NCI-H460 (cell line): ENCODE measurements at regions not wholly inside any gene's neighbourhood (a gene's known extent, or its start where the extent isn't known, plus 50 kb on each side); places are given as distances from the start of the nearest gene placed in this dataset.

Experiments
- DNase-seq: peaks from one replicate; pipeline ENCODE4 v3.0.0-alpha.2; 2016; ENCODE audit warnings: low read depth; ENCODE audit errors: extremely low read depth

DNA sequence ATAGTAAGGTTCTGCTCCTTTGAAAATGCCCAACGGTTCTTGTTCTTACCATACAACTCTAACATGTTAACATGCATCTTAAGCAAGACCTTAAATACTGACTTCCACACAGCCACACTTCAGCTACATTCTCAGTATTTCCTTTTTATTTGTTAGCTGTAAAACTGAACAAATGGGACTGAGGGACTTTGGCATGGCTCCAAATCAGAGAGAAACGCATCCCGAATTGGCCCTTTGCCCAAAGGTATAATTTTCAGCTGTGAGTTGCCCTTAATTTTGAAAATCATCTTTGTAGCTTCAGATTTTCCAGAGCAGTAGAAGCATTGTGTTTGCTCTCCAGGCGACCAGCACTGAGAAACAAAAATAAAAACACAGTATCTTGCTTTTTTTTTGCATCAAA is 56.4 kb downstream of the NEUROD6 start:
- DNase-seq, result no peak

- no peak for DNase-seq
Observed at GRCh38 chr7:31271641-31272405, 68.7 kb downstream of the NEUROD6 start.

DNA sequence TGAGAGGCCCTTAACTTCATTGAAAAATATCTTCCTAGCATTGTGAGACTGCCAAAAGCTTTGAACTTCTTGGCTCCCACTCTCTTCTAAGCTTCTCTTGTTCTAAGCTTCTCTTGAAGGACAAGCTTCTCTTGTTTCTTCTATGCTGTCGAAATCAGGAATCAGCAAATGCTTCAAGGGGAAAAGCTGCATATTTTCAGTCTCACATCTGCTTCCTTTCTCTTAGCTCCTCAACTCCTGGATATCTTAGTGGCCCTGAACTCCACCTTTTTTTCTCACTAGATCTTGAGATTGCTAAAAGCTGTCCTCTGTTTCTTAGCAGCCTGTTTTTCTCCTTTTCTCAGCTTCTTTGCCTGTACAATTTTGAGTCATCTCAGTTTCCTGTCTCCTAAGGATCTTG is 73.0 kb downstream of the NEUROD6 start:
- DNase-seq, result no peak

GRCh38 chr7:31263338-31263737 is 77.2 kb downstream of the NEUROD6 start:
- DNase-seq, result no peak

DNA sequence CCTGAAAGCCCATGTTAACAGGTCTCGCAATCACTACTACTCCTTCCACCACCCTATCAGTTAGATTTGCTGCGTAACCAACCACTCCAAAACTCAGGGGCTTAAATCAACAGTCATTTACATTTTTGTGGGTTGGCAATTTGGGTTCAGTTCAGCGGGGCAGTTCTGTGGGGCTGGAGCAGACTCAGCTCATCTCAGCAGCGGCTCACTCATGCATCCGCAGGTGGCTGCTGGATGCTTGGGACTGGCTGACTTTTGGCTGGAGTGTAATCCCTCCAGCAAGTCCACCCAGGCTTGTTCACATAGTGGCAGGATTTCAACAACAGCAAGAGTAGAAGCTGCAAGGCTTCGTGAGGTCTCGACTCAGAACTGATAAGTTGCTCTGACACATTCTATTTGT is 79.2 kb downstream of the NEUROD6 start:
- DNase-seq, result no peak

GRCh38 chr7:31260851-31261250 is 79.7 kb downstream of the NEUROD6 start:
- DNase-seq, result no peak

GRCh38 chr7:31258391-31258790 is 82.1 kb downstream of the NEUROD6 start:
- no peak for DNase-seq

- DNase-seq, result no peak
Observed at GRCh38 chr7:31256506-31256905, 84.0 kb downstream of the NEUROD6 start.

GRCh38 chr7:31254926-31255325 is 85.6 kb downstream of the NEUROD6 start:
- DNase-seq, result no peak

DNA sequence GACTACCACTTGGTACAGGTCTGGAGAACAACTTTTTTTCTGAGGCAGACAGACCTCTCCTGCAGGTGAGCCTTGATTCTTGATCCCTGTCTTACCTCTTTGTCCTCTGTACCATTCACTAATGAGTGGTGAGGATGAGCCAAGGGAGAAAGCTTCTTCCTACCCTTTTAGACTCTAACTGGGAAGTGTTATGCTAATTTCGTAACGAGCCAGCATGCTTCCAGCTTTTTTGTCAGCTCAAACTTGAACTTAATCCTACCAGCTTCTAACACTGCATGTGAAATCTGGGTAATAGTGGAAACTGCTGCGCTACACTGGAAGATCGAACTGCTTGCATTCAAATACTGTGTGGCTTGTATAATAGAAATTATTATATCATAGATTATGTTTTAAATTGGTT is 87.0 kb downstream of the NEUROD6 start:
- DNase-seq, result no peak

DNA sequence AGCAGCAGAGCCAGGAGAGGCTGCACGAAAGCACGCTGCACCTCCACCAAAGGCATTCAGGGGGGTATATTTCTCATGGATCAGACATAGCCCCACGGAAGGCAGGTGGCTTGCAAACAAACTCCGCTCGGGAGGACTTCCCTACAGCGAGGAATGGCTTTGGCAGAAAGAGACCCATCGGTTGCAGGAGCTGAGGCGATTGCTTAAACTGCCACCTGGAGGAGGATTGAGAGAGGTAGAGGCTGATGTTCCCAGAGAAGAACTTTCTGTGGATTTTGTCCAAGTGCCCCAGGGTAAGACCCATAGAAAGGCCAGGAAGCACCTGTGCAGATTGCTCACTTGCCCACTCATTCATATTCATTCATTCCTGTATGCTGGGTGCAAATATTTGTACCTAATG is 89.1 kb downstream of the NEUROD6 start:
- no peak for DNase-seq

DNA sequence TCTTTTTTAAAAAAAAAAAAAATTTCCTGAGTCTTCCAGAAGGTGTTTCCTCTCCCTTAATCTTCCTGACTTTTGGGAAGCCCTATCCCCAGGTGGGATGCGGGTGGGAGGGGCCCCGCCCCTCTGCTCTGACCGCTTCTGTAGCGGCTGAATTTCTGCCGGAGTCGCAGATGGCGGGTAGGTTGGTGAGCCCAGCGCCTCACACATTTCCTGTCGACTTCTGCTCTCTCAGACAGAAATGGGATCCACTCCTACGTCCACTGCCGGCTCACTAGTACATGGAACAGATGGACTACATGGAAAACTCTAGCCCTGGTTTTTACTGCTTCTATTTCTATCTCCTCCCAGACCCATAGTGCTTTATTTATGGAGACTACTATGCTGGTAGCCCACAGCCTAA is 90.9 kb downstream of the NEUROD6 start:
- DNase-seq, result no peak

DNA sequence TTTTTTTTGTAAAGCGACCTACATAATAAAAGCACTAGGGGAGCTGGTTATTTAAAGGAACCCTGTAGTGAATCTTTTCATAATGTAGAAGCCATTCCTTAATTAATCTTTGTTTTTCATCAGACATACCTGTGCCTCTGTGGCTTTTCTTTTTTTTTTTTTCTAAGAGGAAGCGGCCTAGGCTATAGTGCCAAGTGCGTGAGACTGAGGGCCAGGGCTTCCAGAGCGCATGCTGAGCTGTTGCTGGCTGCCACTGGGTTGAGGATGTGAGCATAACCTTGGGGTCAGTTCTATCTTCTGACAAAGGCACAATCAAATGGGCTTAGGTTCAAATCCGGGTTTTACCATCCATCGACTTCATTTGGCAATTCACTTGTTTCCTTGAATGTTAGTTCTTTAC is 103.7 kb downstream of the NEUROD6 start:
- no peak for DNase-seq

- DNase-seq, result no peak
Observed at GRCh38 chr7:31234836-31235605, 105.5 kb downstream of the NEUROD6 start.

- no peak for DNase-seq
Observed at GRCh38 chr7:31228957-31229356, 111.6 kb downstream of the NEUROD6 start.

DNA sequence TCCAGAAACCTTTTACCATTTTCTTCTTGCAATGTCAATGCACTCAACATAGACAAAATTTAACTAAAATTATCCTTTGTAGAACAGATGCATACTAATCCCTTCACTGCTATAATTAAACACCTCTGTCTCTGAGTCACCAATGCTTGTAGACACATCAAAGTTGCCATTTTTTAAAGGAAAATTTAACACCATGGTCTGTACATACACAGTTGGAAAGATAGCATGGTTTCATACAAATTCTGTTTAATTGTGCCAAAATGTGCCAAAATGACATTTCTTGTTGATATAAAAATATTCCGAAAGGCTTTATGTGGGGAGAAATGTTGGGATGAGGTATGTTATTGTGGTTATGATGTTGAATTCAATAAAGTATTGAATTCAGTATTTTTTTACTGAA is 125.8 kb downstream of the NEUROD6 start:
- no peak for DNase-seq

DNA sequence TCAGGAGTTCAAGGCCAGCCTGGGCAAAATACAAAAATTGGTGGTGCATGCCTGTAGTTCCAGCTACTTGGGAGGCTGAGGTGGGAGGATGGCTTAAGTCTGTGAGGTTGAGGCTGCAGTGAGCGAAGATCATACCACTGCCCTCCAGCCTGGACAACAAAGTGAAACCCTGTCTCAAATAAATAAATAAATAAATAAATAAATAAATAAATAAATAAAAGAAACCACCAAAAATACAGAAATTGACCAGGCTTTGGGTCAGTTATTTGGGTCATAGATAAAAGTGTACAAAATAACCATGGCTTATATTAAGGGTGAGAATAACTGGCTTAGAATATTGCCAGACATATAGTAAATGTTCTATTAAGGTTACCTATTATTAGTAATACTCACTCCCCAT is 129.2 kb downstream of the NEUROD6 start:
- DNase-seq, result no peak

DNA sequence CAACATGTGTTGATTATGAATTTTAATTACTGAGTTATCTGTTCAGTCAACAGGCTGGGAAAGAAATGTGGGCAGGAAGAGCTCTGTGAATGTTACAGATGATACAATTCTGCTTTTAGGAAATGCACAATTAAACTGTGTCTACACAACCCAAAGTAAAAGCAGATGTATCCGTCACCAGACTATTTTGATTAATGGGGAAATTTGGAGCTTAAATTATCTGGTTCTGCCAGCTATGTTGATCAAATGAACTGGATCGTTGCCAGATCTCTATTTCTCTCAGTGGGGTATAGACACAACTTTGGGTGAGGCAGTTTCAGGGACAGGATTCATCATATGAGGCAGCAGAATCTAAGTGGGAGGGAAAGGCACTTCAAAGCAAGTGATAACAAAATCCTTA is 136.5 kb downstream of the NEUROD6 start:
- DNase-seq, result no peak

DNA sequence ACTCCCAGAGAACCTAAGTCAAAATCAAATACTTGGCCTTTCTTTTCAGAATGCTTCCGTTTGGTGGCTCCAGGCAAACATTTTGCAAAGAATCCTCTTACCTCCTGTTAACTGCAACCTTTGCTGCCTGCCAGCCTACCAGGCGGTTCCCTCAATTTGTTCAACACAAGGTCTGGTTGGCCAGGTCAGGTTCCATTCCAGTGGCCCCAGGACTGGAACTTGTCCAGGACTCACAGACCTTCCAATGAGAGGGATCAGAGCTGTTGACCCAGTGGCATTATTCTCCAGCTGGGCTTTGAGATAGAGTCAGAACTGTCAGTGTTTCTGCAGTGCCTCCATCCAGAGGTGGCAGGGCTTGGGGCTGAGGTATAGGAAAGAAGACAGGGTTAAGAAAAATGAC is 137.0 kb downstream of the NEUROD6 start:
- no peak for DNase-seq

- DNase-seq, result no peak
Observed at GRCh38 chr7:31202801-31203200, 137.7 kb downstream of the NEUROD6 start.

GRCh38 chr7:31192986-31193385 is 140.9 kb downstream of the ADCYAP1R1 start:
- peak; percentile 72 for DNase-seq

- DNase-seq, result no peak
Observed at GRCh38 chr7:31190906-31191305, 138.8 kb downstream of the ADCYAP1R1 start.
